NCI-H1092 treated with DMSO at 0.1 percent for 48 hours (cell line): ENCODE measurements at regions not wholly inside any gene's neighbourhood (a gene's known extent, or its start where the extent isn't known, plus 50 kb on each side); places are given as distances from the start of the nearest gene placed in this dataset.
"Not testable (repeated sequence)": the region's sequence is repeated elsewhere in the genome, so short reads cannot be mapped to it uniquely, and the experiment has no call there.

Source experiments
- DNase-seq: peaks from one replicate; lab custom pipeline; 2025; lab: John Stamatoyannopoulos, UW

DNA sequence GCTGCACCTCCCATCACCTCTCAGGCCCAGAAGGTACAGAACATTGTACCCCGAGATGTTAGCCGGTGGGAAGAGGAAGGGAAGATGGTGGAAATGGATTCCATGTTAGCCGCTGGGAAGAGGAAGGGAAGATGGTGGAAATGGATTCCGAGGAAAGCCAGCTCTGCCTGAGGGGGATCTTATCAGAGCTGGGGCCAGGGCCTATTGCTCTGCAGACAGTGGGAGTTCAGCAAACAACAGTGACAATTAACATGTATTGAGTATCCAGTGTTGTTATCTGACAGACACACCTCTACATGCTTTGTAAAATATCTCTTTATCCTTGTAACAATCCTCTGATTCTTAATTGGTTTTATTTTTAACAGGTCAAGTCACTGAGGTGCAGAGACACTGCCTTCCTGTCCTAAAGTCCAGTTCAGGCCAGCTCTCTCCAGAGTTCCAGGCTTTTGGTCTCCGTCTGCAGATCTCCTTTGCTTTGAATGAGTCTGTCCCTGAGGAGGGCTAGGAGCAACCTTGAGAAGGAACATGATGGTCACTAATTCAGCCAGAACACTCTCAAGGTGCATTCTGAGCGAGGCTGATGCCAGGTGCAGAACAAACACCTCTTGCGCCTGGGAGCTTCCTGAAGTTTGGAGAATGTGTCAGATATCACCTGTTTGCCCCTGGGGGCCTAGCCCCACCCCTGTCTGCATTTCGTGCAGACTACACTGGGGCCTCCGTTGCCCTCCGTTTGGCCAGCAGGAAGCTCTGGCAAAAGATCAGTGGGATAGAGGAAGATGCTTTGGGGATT, 82.4 kb upstream of the PODXL start:
- DNase-seq, result no peak

DNA sequence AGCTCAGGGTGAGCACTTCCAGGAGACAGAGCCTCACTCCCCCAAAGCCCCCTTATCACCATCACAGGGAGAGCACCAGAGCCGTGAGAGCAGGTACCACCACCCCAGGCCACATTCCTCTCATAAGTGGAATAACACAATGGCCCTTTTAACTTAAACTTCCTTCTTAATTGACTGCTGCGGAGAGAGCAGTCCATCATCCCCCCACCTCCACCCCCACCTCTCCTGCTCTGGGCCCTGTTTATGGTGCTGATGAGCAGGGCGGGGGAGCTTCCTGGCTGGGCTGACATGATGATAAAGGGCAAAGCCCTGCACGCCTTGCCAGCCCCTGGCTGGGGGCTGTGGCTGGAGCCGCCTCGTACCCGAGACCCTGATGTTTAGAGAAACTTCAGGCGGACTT, 81.4 kb upstream of the PODXL start:
- DNase-seq, result no peak

DNA sequence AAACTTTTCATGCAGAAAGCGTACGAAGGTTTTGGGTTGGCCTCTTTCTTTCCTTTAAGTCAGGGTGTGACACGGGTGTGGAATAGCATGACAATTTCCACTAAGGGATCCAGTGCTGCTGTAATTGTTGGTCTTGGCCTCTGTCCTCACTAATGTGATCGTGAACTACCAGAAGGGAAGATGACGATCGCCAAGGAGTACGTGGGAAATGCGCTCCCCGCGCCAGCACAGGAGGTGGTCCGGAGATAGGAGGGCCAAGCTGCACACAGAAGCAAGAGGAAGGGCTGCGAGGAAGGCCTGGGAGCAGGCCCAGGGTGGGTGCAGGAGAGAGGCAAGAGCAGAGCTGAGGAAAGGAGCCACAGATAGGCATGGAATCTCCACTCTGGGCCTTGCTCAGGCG, 79.7 kb upstream of the PODXL start:
- no peak for DNase-seq

DNA sequence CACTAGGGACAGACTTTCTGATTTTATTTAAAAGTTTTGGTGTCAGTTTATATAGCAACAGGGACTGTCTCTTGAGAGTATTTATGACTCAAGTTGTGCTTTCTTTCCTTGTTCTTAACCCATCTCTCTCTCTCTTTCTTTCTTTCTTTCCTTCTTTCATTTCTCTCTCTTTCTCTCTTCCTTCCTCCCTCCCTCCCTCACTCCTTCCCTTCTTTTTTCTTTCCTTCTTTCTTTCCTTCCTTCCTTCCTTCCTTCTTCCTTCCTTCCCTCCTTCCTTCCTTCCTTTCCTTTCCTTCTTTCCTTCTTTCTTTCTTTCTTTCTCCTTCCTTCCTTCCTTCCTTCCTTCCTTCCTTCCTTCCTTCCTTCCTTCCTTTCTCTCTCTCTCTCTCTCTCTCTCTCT, 77.8 kb upstream of the PODXL start:
- not testable (repeated sequence) for DNase-seq

DNA sequence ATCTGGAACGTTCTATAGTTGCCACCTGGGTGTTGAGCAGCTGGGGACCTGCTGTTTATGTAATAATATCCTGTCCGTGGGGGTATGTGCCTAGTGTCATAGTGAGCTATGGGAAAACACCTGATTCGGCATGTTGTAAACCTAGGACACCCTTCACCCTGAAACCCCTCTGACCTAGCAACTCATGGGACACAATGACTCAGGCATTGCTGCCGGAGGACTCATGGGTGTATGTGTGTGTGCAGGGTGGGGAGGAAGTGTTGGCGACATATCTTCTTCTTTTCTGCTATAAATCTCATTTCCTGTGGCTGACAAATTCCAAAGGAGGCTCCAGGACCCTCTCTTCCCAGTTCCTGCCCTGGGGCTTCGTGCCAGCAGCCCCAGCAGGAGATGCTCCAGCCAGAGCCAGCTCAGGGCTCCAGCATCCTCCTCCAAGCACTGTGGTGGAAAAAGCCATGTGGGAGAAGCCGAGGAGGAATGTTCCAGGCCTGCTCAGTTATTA, 77.0 kb upstream of the PODXL start:
- DNase-seq, result no peak

DNA sequence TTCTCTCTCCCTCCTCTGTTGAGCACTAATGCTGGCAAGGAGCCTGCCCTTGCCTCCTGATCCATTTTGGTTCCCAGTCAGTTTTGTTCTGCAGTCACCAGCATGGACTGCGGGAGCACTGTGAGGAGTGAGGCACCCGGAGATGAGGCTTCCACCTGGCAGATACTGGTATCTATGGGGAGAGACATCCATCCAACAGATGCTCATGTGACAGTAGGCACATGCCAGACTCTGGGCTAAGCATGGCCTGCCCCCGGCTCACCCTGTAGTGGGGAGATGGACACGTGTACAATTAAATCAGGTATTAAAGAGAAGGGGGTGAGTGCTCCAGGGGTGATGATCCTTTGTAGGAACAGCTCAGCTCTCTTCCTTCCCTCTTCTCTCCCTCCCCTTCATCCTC, 74.0 kb upstream of the PODXL start:
- DNase-seq, result no peak

DNA sequence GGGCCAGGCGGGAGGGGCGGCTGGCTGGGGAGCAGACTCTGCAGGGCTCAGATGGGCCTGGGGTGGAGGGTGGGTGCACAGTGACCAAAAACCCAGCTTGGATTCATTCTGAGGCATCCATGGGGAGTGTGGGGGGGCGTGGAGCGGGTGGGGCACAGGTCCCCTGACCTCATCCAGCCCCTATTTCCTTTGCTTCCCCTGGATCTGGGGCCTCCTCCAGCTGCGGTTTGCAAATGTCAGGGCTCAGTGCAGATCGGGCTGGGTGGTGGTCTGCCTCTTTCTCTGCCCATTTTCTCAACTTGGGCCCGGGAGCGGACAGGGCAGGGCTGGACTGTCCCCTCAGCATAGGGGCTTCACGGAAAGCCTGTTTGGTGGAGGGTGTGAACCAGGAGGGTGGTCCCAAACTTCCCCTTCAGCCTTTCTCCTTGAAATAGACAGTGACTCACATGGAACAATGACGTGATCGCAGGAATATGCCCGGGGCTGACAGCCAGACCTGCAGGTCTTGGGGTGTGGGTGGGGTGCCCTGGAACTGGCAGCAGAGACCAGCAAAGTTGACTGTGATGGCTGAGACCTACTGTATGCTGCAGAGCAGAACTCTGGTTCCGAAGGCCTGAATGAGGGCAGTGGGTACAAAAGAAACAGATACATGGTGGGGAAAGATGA, 72.9 kb upstream of the PODXL start:
- no peak for DNase-seq

DNA sequence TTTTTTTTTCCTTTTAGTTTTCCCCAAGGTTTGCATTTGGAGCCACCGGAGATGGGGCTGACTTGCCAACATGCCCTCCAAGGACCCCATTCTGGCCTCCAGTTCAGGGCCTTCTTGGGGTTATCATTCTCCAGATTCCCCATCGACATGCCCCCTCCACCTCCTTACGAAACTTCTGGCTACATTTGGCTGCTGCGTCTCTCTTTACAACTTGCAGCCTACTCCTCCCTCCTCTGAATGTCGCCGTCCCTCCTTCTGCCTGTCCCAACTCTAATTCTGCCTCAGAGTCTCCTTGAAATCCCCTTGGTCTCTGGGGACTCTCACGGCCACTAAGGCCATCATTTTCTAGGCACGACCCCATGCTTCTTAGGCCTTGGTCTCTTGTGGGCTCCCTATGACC, 72.2 kb upstream of the PODXL start:
- no peak for DNase-seq

DNA sequence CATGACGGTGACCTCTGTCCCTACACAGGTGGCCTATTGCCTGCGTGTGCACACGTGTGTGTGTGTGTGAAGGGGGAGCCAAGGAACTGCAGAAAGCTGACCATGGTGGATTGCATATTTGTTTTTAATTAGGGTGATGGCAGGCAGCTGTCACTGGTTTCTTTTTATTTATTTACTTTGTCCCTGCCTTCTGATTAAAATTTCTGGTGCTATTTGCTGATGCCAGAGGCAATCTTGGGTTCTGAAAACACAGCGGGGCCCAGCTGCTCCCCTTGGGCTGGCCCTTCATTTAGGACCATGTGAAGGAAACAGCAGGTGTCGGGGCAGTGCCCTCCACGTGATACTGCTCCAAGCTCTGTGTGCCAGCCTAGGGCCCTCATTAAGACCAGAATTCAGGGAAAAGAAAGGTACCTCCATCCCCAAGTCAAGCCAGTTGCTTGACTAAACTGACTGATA, 71.3 kb upstream of the PODXL start:
- no peak for DNase-seq

DNA sequence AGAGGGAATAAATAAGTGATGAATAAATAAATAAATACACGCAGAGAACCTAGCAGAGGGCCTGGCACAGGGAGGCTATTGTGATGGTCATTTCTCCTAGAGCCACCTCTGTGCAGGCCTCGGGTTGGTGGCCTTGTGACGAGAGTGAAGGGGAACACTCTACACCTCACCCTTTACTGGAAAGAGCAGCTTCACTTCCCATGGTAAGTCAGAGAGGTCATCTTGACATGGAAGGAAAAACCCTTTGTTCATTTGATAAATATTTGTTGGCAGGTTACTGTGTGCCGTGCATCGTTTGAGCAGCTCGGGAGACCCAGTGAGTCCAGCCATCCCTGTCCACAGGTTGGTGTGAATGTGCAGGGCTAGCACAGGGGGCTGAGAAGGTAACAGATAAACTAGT, 70.2 kb upstream of the PODXL start:
- DNase-seq, result no peak

DNA sequence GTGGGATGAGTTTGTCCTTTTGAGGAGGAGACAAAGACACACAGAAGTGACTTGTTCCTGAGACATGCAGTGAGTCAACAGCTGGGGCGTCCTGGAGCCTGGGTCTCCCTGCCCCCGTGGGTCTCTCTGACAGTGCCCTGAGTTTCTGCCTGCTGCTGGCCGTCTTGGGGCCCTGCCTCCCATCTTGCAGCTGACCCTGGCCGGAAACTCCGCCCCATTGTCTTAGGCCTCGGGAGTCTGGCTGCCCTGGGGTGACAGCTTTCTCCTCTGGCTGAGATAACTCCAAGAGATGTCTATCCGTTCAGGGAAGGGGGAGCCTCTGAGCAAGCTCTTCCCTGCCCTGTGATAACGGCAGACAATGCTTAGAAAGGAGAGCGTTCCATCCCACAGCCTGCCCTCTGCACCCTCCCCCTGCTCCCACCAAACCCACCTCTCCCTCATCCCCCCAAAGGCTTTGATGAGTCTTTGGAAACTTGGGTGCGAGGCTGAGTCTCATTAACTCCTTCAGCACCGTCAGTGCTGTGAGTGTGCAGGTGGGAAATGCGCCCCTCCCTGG, 69.5 kb upstream of the PODXL start:
- DNase-seq, result no peak

DNA sequence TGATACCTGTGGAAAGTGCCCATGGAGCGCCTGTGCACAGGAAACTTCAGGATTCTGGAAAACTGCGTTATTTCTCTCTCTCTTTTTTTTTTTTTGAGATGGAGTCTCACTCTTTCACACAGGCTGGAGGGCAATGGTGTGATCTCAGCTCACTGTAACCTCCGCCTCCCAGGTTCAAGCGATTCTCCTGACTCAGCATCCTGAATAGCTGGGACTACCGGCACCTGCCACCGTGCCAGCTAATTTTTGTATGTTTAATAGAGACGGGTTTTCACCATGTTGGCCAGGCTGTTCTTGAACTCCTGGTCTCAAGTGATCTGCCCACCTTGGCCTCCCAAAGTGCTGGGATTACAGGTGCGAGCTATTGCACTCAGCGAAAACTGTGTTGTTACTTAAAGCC, 68.9 kb upstream of the PODXL start:
- DNase-seq, result not testable (repeated sequence)

DNA sequence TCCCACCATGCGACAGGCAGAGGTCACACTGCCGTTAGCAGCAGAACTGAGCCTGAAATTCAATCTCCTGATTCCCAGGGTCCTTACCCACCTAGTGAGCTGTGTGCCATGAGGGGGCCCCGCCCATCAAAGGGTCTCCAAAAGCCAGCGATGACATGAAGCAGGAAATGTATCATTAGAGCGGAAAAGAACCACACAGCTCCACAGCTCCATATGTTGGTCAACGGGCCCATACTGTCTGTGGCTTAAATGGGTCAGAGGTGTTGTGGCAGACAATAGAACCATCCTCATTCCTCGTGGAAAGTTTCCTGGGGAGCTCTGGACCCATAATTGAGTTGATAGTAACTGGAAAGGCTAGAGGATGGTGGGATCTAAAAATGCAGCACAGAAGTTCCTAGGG, 68.1 kb upstream of the PODXL start:
- DNase-seq, result no peak

DNA sequence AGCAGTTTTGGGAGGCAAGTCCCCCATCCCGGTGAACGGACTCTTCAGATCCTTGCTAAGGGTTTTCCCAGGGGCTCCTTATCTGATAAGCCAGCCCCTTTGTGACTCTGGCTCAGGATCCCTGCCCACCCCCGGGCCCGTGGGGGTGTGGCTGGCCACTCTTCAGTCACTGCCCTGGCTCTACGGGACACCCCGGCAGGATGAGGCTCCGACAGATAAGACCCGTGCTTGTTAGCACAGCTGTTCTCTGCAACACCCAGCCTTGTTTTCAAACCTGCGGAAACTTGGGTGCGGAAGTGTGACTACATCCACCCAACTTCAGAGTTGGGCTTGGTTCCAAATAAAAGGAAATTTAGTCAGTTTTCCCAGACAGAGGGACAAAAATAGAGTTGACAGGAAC, 66.7 kb upstream of the PODXL start:
- DNase-seq, result no peak

DNA sequence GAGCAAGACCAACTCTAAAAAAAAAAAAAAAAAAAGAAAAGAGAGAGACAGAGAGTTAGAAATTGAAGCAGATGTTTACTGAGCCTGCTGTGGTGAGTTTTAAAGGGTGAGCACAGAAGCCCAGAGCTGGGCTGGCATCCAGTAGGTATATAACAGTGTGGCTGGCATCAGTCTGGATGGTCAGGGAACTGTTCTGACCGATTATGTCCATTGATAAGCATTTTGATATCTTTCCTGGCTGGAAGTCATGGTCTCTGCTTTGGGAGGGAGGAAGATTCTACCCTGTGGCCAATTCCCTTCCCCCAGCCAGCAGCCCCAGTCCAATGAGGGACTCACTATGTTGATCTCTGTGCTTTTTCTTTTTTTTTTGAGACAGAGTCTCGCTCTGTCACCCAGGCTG, 65.2 kb upstream of the PODXL start:
- no peak for DNase-seq

DNA sequence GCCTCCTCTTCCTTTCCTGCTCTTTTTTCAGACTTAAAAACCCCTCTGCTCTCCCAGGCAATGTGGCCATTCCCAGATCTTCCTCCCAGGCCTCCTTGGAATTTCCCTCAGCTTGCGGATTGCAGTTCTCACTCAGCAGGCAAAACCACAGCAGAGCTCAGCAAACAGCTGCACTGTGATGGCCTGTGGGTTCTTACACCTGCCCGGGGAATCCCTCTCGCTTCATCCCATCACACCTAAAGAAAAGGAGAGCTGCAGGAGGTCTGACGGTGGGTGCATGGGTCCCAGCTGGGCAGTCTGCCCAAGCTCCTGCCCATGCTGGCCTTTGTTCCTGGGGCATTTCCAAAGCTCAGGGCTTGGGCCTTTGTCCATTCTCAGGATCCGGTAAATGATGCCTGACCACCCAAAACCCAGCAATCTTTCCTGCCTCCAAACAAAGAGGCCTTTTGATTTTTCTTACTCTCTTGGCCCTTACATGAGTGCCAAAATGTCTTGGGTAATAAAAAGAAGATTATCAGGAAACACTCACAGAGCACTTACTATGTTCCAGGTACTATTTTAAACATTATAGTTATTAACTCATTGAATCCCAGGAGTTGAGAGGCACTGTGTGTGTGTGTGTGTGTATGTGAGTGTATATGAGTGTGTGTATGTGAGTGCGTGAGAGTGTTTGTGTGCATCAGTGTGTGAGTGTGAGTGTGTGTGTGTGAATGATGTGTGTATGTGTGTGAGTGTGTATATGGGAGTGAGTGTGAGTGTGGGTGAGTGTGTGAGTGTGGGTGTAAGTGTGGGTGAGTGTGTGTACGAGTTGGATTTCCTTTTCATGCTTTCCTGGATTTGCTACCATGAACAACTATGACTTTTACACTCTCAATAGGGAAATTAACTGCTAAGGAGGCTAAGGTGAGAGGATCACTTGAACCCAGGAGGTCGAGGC, 64.5 kb upstream of the PODXL start:
- DNase-seq, result no peak

DNA sequence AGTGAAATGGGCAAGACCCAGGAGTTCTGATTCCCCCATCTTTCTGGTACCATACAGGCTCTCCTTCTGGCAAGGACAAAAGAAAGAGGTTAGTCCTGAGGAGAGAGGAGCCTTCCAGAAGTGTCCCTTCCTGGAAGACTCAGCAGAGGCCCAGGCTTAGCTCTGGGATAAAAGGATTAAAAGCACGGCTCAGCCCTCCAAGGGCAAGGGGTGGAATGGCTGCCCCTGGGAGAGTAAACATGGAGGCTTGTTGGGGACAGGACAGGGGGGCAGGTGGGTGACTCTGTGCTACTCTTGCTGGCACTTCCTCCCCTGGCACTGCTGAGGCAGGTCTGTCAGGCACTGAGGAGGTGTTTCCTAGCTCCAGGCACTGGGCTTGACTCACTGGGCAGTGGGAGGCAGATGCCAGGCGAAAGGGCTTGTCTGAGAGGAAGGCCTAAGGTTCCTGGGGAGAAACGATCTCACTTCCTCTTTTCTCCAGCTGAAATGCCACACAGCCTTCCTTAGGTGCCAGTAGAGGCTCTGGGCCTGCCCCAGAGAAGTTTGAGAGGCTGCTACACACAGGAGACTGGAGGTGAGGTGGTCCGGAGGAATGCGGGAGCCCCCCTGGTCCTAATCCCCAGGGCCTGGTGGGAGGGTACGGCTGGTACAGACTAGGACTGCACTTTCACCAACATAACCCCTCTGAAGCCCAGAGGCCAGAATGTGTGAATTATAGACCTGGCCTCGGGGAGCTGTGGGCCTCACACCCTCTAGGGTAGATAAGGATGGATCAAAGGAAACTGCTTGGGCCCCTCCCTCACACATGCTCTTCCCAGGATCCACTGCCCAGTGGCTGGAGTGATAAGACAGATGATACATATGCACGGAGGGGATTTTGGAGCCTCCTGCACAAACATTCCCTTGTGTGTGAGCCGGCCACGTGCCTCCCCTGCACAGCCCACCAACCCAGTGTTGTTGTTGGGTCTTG, 63.2 kb upstream of the PODXL start:
- DNase-seq, result no peak

DNA sequence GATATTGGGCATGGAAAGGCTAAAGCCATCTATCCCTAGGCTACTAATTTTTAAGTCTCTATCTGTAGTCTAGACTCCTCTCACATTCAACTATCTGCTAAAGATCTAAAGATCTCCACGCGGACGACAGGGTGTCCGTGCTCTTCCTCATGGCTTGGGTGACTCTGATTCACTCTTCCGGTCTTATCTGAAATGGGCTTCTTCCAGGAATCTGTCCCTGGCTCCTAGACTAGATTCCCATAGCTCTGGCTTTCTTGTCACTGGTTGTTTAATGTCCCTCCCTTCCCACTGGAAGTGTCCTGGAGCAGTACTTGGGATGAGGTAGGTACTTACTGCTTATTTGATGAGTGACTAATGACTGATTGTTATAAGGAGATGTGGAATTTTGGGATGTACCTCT, 62.0 kb upstream of the PODXL start:
- no peak for DNase-seq

DNA sequence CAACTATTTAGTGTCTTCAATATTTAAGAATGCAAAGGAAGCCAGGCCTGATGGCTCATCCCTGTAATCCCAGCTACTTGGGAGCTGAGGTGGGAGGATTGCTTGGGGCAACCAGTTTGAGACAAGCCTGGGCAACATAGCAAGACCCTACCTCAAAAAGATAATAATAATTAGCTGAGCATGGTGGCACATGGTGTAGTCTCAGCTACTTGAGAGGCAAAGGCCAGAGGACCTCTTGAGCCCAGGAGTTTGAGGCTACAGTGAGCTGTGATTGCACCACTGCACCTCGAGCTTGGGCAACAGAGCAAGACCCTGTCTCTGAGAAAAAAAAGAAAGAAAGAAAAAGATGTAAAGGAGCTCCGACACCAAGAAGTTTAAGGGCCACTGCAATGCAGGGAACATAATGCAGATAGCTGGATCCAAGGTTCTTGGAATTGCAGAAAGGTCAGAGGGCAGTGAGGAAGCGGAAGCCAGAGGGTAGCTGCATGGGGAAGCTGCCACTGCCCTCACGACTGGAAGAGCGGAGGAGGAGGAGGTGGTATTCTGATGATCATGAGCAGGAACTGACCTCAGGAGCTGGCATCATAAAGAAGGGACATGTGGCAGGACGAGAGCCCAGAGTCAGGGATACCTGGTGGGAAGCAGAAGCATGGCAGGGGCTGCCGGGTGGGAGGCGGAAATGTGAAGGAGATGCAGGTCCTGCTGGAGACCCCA, 60.2 kb upstream of the PODXL start:
- no peak for DNase-seq

DNA sequence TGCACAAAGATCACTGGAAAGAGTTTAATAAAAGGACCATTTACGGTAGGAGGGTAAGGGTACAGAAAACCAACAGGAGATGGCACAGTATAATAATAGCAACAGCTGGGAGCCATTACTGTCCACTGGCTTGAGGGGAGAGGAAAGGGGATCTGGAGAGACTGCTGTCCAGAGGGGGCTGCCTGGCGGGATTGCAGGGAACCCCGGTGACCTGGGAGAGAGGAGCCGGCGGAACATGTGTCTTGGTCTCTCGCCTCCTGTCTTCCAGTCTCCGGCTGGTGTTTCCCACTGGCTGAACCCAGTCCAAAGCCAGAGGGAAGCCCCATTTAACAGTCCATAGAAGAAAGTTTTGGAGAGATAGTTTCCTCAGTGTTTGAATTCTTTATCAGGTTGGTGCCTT, 57.5 kb upstream of the PODXL start:
- DNase-seq, result no peak
